Mucosa of stomach (tissue), 1 donor: ENCODE measurements at regions not wholly inside any gene's neighbourhood (a gene's known extent, or its start where the extent isn't known, plus 50 kb on each side); places are given as distances from the start of the nearest gene placed in this dataset.
"Not testable (repeated sequence)": the region's sequence is repeated elsewhere in the genome, so short reads cannot be mapped to it uniquely, and the experiment has no call there.

Source experiments
- H3K27me3 ChIP-seq: one replicate; pipeline ENCODE4 v1.7.0; 2013; ENCODE audit warnings: mild to moderate bottlenecking, low read length; ENCODE audit not compliant: control insufficient read depth, insufficient read depth
- H3K36me3 ChIP-seq: one replicate; pipeline ENCODE4 v1.7.0; 2013; ENCODE audit warnings: low read length; ENCODE audit not compliant: control insufficient read depth, insufficient read depth
- H3K4me1 ChIP-seq: one replicate; pipeline ENCODE4 v1.7.0; 2013; ENCODE audit warnings: mild to moderate bottlenecking, low read length; ENCODE audit not compliant: control insufficient read depth, insufficient read depth
- H3K4me3 ChIP-seq: one replicate; pipeline ENCODE4 v1.7.0; 2013; ENCODE audit warnings: low read length
- H3K9ac ChIP-seq: one replicate; pipeline ENCODE4 v1.7.0; 2013; ENCODE audit warnings: mild to moderate bottlenecking, low read length, moderate library complexity
- H3K9me3 ChIP-seq: one replicate; pipeline ENCODE4 v1.7.0; 2013; ENCODE audit warnings: mild to moderate bottlenecking, low read length, moderate library complexity; ENCODE audit not compliant: control insufficient read depth
- donor health status: Pancreatic carcinoma.

DNA sequence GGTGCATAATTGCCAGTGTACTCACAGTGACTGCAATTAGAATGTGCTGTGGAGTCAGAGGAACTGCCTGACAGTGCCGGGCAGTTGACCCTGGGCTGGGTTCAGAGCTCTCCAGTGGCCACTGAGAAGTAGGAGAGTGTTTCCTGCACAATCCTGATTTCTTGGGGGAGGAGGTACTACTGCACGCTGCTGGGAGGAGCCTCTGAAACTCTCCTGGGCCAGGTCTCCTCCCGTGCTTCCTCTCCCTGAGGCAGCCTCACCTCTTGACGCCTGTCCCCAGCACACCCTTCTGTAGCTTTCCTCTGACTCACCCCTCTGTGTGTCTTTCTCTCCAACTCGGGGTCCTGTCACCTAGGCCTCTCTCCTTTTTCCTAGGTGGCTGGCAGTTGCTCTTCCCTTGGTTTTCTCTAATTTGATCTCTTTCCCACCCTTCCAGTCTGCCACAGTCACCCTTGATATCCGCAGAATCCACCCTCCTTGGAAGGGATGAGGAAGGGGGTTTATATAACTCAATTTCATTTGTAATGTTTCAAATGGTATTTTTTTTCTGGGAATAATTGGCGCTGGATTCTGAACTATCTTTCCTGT is 264.7 kb upstream of the PLGLB2 start:
- H3K27me3 ChIP-seq, H3K4me1 ChIP-seq, H3K36me3 ChIP-seq, H3K9me3 ChIP-seq, H3K4me3 ChIP-seq, H3K9ac ChIP-seq: not testable (repeated sequence)

DNA sequence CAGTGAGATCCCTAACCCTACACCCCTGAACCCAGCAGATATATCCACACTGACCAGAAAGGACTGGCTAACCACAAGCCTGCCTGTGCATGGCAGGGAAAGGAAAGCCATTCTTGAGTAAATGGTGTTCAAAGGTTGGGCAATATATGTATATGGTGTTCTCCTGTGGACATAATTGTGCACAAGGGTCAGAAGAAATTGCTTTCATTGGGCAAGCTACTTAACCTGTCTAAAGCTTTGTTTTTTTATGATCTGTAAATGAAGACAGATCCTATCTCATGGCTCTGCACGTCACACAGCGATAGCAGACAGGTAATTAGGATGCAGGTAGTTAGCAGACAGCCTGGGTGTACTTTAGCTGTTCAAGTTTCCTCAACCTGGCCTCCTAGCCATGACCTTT is 263.5 kb upstream of the PLGLB2 start:
- H3K36me3 ChIP-seq, H3K4me3 ChIP-seq, H3K27me3 ChIP-seq, H3K9me3 ChIP-seq, H3K9ac ChIP-seq, H3K4me1 ChIP-seq: not testable (repeated sequence)

DNA sequence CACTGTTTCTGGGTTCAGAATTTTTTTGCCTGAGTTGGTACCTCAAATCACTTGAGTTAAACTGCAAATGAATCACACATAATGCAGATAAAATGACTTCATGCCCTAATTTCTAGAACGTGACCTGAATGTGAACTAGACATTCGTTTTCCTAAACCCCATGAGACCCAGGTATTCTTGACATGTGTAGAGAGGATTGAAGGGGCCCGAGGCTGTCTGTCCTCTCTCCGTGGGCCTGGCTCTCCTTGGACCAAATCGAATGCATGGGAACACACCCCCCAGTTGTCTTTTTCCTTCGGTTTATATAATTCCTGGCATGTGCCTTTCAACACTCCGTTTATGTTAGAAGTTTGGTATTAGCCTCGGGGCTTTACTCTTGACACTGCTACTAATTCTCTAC is 262.4 kb upstream of the PLGLB2 start:
- not testable (repeated sequence) for H3K4me3 ChIP-seq, H3K36me3 ChIP-seq, H3K27me3 ChIP-seq, H3K9ac ChIP-seq, H3K9me3 ChIP-seq, H3K4me1 ChIP-seq

DNA sequence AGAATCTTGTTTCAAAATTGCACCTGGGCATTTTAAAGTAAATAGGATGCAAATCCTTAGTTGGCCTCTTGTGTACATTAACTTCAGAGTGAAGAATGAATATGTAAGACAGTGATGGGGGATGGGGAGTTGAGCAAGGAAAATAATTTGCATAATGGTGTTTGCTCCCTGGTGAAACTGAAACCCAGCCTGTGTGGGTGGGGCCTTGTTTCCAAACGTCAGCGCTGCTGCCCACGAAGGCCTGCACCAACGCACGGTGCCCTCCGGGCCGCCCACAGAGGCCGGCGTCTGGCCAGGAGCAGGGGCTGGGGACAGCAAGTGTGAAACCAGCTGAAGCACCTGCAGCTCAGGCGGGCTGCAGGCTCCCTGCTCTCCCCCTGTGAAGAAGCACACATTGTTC is 262.0 kb upstream of the PLGLB2 start:
- H3K36me3 ChIP-seq, H3K4me3 ChIP-seq, H3K4me1 ChIP-seq, H3K27me3 ChIP-seq, H3K9ac ChIP-seq, H3K9me3 ChIP-seq: not testable (repeated sequence)

DNA sequence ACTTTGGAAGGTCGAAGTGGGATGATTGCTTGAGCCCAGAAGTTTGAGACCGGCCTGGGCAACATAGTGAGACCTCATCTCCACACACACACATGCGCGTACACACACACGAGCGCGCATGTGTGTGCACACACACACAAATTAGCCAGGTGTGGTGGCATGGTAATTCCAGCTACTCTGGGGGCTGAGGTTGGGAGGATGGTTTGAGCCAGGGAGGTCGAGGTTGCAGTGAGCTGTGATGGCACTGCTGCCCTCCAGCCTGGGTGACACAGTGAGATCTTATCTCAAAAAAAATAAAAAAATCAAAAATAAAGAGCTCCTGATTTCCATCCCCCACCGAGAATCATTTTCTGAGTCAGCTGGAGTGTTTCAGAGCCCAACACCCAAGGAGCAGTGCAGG is 261.5 kb upstream of the PLGLB2 start:
- not testable (repeated sequence) for H3K36me3 ChIP-seq, H3K4me3 ChIP-seq, H3K27me3 ChIP-seq, H3K9me3 ChIP-seq, H3K4me1 ChIP-seq, H3K9ac ChIP-seq

DNA sequence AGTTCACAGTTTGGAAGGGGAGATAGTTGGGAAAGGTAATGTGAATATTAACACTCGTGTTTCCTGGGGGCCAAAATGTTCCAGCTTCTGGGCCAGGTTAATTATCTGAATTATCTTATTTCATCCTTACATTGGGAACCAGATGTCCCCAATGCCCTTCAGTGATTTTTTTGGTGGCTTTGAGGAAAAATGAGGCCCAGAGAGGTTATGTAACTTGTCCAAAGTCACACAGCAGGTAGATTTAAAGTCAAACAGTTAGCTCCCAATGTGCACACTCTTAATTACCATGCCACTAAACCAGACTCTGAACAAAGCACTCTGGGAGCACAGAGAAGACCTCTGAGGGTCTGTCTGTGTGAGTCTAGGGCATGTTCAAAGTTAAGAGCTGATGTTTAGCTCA is 259.9 kb upstream of the PLGLB2 start:
- not testable (repeated sequence) for H3K9me3 ChIP-seq, H3K36me3 ChIP-seq, H3K9ac ChIP-seq, H3K27me3 ChIP-seq, H3K4me3 ChIP-seq, H3K4me1 ChIP-seq

DNA sequence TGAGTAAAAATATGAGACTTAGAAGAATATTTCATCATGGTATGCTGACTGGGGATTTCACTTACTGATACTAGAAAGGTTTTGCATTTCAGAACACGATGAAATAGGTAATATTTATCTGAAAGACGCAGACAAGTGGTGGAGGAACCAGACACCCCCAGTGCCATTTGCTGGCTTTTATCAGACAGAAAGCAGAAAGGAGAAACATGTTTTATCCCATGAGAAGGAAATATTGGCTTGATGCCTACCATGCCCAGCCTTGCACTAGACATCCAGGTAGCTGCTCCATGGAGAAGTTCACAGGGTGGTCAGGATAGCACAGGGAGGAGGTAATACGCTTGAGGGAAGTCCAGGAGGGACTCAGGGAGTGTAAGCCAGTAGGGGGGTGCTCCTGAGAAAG is 258.9 kb upstream of the PLGLB2 start:
- H3K27me3 ChIP-seq, H3K36me3 ChIP-seq, H3K9me3 ChIP-seq: not testable (repeated sequence)

DNA sequence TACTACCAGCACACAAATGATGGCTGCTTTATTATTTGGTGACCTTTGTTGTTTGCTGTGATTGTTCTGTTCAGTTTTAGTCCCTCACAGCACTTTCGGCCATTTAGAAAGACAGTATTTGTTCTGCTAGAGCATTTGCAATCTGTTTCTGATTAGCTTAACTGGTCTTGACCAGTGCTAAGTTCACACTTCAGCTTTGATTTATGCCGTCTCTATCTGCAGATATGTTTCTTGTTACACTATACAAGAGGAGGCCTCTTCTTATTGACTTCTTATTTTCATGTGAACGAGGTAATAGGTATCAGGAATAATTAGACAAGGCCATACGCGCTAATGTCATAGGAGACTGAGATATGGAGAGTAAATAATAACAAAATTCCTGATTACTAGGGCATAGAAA is 253.0 kb upstream of the PLGLB2 start:
- H3K4me3 ChIP-seq, H3K9ac ChIP-seq, H3K9me3 ChIP-seq, H3K4me1 ChIP-seq, H3K36me3 ChIP-seq, H3K27me3 ChIP-seq: not testable (repeated sequence)

More for the DNA sequence above, 258.9 kb upstream of the PLGLB2 start:
- not testable (repeated sequence) for H3K4me1 ChIP-seq, H3K9ac ChIP-seq, H3K4me3 ChIP-seq

DNA sequence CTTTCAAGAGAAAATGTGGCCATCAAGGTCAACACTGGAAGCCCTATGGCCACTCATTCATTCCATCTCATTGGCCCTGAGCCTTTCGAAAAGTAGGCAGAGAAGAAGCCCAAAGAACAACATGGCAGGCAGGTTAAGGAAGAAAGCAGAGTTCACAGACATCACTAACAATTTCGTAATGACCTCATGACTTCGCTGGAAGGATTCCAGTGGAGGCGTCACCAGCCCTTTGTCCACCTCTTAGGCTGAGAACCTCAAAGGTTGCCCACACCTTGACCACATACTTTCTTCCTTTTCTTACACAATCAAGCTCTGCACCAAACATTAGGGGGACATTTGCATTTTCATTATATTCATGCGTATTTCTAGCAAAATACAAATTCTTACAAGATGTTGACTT is 252.4 kb upstream of the PLGLB2 start:
- H3K9ac ChIP-seq, H3K36me3 ChIP-seq, H3K27me3 ChIP-seq, H3K9me3 ChIP-seq, H3K4me1 ChIP-seq, H3K4me3 ChIP-seq: not testable (repeated sequence)

DNA sequence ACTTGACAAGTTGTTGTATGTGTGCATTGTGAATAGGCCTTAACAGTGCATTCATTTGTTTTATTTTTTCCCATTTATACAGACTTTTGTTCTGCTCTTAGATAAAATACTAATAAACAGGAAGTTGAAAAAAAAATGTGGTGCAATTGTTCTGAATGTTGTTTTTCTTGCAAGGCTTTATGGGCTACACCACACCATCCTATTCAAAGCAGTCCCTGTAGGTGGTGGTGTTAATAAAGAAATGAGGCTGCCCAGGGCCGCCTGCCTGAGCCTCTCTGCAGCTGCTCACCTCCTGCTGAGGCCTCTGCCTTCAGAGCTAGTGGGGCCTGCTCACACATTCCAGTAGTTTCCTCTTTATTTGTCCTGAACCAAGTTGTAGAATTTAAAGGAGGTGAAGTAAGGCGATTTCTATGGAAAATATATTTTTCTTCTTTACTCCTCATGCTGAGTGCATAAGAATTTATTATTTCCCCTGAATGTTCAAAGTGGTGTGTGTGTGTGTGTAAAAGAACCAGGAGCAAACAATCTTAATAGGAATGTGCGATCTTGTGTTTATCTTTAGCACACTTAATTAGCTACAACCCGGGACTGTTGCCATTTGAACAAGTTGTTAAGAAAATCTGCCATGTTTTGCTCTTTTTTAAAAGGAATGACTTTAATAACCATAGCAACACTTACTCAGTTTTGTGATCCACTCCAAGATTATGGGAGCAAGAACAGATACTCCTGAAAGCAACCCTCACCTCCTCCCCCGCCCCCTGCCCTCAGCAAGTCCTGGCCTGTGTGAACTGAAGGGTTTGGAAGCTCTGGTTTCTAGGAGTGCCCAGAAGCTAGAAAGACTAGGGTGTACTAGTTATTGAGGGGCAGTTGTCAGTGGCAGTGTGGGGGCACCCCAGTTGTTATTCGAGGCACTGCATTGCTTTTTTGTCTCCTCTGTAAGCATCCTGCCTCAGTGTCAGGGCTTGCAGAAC is 251.6 kb upstream of the PLGLB2 start:
- H3K4me1 ChIP-seq, H3K9me3 ChIP-seq, H3K4me3 ChIP-seq, H3K9ac ChIP-seq, H3K36me3 ChIP-seq, H3K27me3 ChIP-seq: not testable (repeated sequence)

DNA sequence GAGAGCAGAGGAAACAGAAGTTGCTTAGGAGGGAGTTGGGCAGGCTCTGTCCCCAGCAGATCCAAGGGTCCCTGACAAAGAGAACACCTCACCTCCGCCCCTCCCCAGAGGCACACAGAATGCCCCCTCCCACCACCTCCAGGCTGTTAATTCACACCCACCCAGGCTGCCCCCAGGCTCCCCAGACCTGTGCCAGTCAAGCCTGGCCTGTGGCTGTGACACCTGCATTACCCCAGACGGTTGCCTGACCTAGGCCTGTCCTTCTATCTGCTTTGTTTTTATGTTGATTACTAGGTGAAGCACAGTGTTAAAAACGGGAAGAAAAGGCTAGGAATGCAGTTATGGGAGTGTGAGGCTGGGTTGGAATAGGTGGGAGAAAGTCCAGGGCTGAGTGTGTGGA is 250.8 kb upstream of the PLGLB2 start:
- H3K9ac ChIP-seq, H3K27me3 ChIP-seq, H3K9me3 ChIP-seq, H3K4me3 ChIP-seq, H3K36me3 ChIP-seq, H3K4me1 ChIP-seq: not testable (repeated sequence)

DNA sequence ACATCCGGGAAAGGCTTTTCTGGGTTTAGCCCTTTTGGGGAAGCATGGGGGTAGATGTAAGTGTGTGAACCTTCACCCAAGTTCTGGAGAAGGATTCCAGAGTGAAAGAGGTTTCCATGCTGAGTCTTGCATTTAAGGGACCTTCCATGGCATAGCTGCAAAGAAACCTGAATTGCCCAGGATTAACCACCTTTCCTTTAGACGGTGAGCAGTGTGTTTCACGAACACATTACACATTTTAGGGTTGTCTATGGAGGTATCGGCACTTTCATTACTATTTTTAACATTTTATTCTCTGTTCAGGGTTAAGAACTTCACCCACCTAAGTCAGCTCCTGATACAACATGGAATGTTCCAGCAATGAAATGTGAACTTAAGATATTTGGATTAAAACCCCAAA is 250.2 kb upstream of the PLGLB2 start:
- H3K9me3 ChIP-seq, H3K27me3 ChIP-seq, H3K9ac ChIP-seq, H3K36me3 ChIP-seq, H3K4me1 ChIP-seq, H3K4me3 ChIP-seq: not testable (repeated sequence)
